SH-SY5Y (cell line): ENCODE measurements at regions not wholly inside any gene's neighbourhood (a gene's known extent, or its start where the extent isn't known, plus 50 kb on each side); places are given as distances from the start of the nearest gene placed in this dataset.

Experiments
- GATA2 ChIP-seq: IDR thresholded peaks from 2 replicates; pipeline ENCODE4 v1.6.1; 2011; ENCODE audit warnings: mild to moderate bottlenecking, low read depth, low read length
- GATA3 ChIP-seq: IDR thresholded peaks from 2 replicates; pipeline ENCODE4 v1.6.1; 2011; ENCODE audit warnings: low read depth, mild to moderate bottlenecking, low read length, moderate library complexity

GRCh38 chr2:51213826-51214225 lies 181.9 kb upstream of the NRXN1 start:
- TF ChIP-seq GATA2: no peak
- TF ChIP-seq GATA3: no peak

GRCh38 chr2:51212374-51212773 lies 180.4 kb upstream of the NRXN1 start:
- no peak for TF ChIP-seq GATA3
- no peak for TF ChIP-seq GATA2

- TF ChIP-seq GATA2 (no peak), GATA3 (no peak)
Measured at GRCh38 chr2:51208521-51208920, 176.6 kb upstream of the NRXN1 start.

DNA sequence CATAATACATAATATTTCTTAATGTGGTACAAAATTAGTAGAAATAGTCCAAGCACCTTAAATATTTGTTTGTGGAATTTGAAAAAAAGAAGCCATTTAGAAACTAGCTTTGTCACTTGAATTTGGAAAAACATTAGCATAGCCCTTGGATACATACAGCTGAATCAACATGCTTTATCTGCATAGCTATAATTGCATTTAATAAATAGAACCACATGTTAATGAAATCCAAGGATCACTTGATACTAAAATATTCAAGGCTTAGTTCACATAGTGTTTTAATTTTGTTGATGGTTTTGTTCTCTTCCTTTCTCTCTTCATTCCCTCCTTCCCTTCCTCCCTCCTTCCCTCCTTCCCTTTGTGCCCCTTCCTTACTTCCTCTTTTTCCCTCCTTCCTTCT lies 169.4 kb upstream of the NRXN1 start:
- no peak for TF ChIP-seq GATA2
- TF ChIP-seq GATA3: no peak

DNA sequence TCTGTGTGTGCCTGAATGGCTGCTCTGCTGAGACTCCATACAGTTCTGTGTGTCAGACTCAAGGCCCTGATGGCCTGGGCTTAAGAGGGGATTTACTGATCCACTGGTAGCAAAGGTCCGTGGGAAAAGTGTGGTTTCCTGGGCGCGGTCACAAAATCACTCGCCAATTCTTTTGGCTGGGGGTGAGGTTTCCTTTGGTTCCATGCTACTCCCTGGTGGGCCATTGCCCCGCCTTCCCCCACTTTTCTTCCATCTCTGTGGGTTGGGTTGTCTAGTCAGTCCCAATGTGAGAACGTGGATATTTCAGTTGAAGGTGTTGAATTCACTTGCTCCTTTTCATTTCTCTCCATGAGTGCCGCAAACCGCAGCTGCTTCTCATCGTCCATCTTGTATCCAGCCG lies 162.7 kb upstream of the NRXN1 start:
- TF ChIP-seq GATA2 (no peak), GATA3 (no peak)

GRCh38 chr2:51170273-51170672 lies 138.3 kb upstream of the NRXN1 start:
- TF ChIP-seq GATA2: no peak
- no peak for TF ChIP-seq GATA3

DNA sequence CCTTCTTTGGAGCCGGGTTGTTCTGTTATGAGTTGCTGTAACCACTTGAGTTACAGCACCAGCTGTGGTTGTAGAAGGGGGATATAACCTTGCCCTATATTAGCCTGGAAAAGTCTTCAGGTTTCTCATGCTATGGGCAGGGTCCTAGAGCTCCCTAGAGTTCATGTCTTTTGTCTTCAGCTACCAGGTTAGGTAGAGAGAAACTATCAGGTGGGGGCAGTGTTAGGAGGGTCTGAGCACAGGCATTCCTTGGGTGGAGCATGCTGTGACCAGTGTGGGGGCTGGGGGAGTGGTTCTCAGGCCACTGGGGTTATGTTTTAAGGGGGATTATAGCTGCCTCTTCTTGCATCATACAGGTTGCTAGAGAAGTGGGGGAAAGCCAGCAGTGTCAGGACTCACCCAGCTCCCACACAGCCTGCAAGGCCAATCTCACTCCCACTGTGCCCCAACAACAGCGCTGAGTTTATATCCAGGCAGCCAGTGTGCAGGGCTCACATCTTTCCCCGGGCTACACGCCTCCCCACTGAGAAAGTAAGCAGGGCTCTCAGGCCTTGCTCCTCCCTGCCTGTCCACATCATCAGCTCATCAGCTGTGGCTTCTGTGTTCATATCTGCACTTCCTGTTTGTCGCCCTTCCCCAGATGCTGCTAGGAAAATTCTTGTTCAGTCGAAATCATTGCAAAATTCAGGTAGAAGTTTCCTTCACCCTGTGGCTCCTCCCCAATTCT lies 133.8 kb upstream of the NRXN1 start:
- TF ChIP-seq GATA2 (no peak), GATA3 (no peak)

DNA sequence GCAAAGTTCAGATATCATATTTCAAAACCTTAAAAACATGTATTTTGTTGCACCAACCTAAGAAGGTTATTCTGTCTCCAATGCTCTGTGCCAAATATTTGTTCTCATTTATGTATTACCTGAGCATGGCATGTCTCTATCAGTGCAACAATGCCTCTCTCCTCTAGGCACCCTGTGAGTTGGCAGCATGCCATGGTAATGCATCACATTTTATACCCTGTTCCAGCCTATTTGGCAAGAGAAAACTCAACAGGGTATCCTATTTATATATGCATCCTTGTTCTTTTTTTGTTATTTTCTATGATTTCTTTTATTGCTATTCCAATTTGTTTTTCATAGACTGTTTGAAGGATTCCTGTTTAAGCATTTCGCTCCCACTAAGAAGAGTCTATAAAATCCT lies 126.3 kb upstream of the NRXN1 start:
- TF ChIP-seq GATA2 (no peak), GATA3 (no peak)

GRCh38 chr2:51153236-51153635 lies 121.3 kb upstream of the NRXN1 start:
- TF ChIP-seq GATA3: no peak
- no peak for TF ChIP-seq GATA2

DNA sequence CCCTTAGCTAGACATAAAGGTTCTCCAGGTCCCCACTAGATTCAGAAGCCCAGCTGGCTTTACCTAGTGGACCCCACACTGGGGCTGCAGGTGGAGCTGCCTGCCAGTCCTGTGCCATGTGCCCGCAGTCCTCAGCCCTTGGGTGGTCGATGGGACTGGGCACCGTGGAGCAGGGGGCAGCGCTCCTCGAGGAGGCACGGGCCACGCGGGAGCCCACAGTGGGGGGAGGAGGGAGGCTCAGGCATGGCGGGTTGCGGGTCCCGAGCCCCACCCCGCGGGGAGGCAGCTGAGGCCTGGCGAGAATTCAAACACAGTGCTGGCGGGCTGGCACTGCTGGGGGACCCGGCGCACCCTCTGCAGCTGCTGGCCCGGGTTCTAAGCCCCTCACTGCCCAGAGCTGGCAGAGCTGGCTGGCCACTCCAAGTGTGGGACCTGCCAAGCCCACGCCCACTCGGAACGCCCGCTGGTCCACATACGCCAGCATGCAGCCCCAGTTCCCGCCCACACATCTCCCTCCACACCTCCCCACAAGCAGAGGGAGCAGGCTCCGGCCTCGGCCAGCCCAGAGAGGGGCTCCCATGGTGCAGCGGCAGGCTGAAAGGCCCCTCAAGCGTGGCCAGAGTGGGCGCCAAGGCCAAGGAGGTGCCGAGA lies 119.7 kb upstream of the NRXN1 start:
- no peak for TF ChIP-seq GATA2
- TF ChIP-seq GATA3: no peak

- TF ChIP-seq GATA3: no peak
- no peak for TF ChIP-seq GATA2
Measured at GRCh38 chr2:51149725-51150124, 117.8 kb upstream of the NRXN1 start.

DNA sequence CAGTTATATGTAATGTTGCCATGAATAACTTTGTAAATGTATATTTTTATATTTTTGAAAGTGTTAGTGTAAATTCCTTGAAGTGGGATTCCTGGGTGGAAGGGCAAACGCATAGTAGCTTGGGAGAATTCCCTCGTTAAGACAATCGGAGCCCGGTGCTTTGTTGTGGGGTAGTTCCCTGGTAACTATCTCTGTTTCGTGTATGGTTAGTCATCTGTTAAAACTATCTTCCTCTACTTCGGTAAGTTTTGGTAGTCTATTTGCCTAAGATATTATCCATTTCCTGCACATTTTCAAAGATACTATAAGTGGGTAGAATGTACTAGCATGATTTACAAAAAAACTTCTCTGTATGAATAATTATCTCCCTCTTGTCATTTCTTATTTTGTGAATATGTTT lies 113.8 kb upstream of the NRXN1 start:
- TF ChIP-seq GATA2 (no peak), GATA3 (no peak)

- TF ChIP-seq GATA2 (no peak), GATA3 (no peak)
Measured at GRCh38 chr2:51120754-51121280, 88.9 kb upstream of the NRXN1 start.

- TF ChIP-seq GATA3 (no peak), GATA2 (no peak)
Measured at GRCh38 chr2:51111532-51111931, 79.6 kb upstream of the NRXN1 start.

GRCh38 chr2:51108794-51109193 lies 76.9 kb upstream of the NRXN1 start:
- no peak for TF ChIP-seq GATA3
- TF ChIP-seq GATA2: no peak
